ENCODE measurements at regions not wholly inside any gene's neighbourhood (a gene's known extent, or its start where the extent isn't known, plus 50 kb on each side); places are given as distances from the start of the nearest gene placed in this dataset.

DNA sequence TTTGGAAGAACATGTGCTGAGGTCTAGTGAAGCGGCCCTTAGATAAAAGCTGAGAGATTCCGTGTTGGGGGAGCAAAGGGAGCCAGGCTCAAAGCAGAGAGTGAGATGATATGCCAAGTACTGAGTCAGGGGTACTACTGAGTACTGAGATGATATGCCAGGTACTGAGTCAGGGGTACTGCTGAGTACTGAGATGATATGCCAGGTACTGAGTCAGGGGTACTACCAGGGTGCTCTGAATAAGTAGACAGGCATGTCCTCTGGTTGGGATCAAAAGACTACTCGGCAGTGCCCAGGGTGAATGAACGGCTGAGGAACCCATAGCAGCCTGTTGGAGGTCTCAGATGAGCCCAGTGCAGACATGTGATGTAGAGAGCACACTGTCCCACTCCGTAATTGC lies 239.0 kb downstream of the SOX9 start:
- no peak for TF ChIP-seq FOXK1 (CRISPR knock-in tag; IDR thresholded peaks at IDR 0.05)
- TF ChIP-seq FOXJ3 (CRISPR knock-in tag; IDR thresholded peaks at IDR 0.05; ENCODE audit: borderline replicate concordance) = no peak
- TF ChIP-seq, protein P1, sequence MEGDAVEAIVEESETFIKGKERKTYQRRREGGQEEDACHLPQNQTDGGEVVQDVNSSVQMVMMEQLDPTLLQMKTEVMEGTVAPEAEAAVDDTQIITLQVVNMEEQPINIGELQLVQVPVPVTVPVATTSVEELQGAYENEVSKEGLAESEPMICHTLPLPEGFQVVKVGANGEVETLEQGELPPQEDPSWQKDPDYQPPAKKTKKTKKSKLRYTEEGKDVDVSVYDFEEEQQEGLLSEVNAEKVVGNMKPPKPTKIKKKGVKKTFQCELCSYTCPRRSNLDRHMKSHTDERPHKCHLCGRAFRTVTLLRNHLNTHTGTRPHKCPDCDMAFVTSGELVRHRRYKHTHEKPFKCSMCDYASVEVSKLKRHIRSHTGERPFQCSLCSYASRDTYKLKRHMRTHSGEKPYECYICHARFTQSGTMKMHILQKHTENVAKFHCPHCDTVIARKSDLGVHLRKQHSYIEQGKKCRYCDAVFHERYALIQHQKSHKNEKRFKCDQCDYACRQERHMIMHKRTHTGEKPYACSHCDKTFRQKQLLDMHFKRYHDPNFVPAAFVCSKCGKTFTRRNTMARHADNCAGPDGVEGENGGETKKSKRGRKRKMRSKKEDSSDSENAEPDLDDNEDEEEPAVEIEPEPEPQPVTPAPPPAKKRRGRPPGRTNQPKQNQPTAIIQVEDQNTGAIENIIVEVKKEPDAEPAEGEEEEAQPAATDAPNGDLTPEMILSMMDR (IDR thresholded peaks at IDR 0.05) = no peak
- TF ChIP-seq, protein P2, sequence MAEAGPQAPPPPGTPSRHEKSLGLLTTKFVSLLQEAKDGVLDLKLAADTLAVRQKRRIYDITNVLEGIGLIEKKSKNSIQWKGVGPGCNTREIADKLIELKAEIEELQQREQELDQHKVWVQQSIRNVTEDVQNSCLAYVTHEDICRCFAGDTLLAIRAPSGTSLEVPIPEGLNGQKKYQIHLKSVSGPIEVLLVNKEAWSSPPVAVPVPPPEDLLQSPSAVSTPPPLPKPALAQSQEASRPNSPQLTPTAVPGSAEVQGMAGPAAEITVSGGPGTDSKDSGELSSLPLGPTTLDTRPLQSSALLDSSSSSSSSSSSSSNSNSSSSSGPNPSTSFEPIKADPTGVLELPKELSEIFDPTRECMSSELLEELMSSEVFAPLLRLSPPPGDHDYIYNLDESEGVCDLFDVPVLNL (CRISPR knock-in tag; IDR thresholded peaks at IDR 0.05; ENCODE audit: borderline replicate concordance, low read depth) = no peak
- TF ChIP-seq, protein P3, sequence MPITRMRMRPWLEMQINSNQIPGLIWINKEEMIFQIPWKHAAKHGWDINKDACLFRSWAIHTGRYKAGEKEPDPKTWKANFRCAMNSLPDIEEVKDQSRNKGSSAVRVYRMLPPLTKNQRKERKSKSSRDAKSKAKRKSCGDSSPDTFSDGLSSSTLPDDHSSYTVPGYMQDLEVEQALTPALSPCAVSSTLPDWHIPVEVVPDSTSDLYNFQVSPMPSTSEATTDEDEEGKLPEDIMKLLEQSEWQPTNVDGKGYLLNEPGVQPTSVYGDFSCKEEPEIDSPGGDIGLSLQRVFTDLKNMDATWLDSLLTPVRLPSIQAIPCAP (CRISPR knock-in tag; IDR thresholded peaks at IDR 0.05) = no peak
- TF ChIP-seq, protein P4, sequence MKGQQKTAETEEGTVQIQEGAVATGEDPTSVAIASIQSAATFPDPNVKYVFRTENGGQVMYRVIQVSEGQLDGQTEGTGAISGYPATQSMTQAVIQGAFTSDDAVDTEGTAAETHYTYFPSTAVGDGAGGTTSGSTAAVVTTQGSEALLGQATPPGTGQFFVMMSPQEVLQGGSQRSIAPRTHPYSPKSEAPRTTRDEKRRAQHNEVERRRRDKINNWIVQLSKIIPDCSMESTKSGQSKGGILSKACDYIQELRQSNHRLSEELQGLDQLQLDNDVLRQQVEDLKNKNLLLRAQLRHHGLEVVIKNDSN (CRISPR knock-in tag; IDR thresholded peaks at IDR 0.05) = no peak

All from WTC11 (cell line).